SK-N-MC (cell line): ENCODE measurements at regions not wholly inside any gene's neighbourhood (a gene's known extent, or its start where the extent isn't known, plus 50 kb on each side); places are given as distances from the start of the nearest gene placed in this dataset.

Source experiments
- EZH2 ChIP-seq: fragments of 200-600 bp; sonication (generic); IDR thresholded peaks from one replicate; pipeline ENCODE4 v1.6.1; 2017; ENCODE audit warnings: antibody characterized with exemption
- POLR2AphosphoS5 ChIP-seq: IDR thresholded peaks from 2 replicates; pipeline ENCODE4 v1.6.1; 2012; ENCODE audit warnings: mild to moderate bottlenecking, low read depth, low read length, borderline replicate concordance

GRCh38 chr6:138690975-138691594, 82.5 kb upstream of the CCDC28A start:
- TF ChIP-seq EZH2 (no peak), POLR2AphosphoS5 (no peak)
